ENCODE measurements at regions not wholly inside any gene's neighbourhood (a gene's known extent, or its start where the extent isn't known, plus 50 kb on each side); places are given as distances from the start of the nearest gene placed in this dataset.
"Not testable (repeated sequence)": the region's sequence is repeated elsewhere in the genome, so short reads cannot be mapped to it uniquely, and the experiment has no call there.

DNA sequence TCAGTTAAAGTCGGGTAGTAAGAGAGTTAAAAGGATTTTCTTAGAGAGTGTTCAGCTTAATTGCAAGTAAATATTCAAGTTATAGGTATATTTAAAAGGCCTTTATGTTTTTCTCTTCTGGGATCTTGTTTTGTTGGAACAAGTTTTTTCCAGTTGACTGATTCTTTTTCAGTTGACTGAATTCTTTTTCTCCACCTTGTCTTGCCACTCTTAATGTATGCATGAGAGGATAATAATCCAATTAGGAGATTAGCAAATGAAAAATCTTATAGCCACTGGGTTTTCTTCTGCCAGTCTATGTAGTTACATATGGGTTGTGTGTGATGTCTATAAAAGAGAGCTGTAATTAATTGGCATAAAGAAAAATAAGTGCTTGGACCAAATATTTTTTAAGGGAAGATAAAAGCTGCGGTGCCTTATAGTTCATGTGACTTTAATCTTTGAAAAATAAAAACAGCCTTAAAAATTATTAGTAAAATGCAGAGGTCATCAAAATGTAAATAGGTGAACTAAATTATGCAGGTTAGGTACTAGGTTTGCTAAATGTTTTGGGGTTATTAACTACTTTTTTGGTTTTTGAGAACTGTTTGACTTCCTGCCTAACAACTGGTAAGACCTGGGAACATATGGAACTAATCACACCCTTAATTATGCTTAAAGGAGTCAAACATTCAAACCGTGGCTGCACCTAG lies 367.2 kb downstream of the HTR1B start:
- Histone ChIP-seq H3K9me3 (no peaks in the 10 kb centered on the region), H3K4me1 (no peaks in the 10 kb centered on the region), H3K27me3 (no peaks in the 10 kb centered on the region), H3K4me3 (no peak overlapping the region), H3K36me3 (no peaks in the 10 kb centered on the region), H3K27ac (no peak overlapping the region)
- intact Hi-C loops (cut with DNase I), result no loop called here
- DNase-seq, result no peak
- TF ChIP-seq, protein P1, sequence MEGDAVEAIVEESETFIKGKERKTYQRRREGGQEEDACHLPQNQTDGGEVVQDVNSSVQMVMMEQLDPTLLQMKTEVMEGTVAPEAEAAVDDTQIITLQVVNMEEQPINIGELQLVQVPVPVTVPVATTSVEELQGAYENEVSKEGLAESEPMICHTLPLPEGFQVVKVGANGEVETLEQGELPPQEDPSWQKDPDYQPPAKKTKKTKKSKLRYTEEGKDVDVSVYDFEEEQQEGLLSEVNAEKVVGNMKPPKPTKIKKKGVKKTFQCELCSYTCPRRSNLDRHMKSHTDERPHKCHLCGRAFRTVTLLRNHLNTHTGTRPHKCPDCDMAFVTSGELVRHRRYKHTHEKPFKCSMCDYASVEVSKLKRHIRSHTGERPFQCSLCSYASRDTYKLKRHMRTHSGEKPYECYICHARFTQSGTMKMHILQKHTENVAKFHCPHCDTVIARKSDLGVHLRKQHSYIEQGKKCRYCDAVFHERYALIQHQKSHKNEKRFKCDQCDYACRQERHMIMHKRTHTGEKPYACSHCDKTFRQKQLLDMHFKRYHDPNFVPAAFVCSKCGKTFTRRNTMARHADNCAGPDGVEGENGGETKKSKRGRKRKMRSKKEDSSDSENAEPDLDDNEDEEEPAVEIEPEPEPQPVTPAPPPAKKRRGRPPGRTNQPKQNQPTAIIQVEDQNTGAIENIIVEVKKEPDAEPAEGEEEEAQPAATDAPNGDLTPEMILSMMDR (IDR thresholded peaks at IDR 0.05), result no peak
- ATAC-seq, result no peak

- Histone ChIP-seq H3K27me3 (no peaks in the 10 kb centered on the region), H3K9me3 (no peaks in the 10 kb centered on the region), H3K4me1 (no peaks in the 10 kb centered on the region), H3K27ac (no peak overlapping the region), H3K4me3 (no peak overlapping the region), H3K36me3 (no peaks in the 10 kb centered on the region)
- DNase-seq, result no peak
- ATAC-seq, result no peak
- intact Hi-C loops (cut with DNase I), result no loop called here
- TF ChIP-seq, protein P1 (IDR thresholded peaks at IDR 0.05), result no peak
These were observed 368.5 kb downstream of the HTR1B start for GRCh38 chr6:77094821-77095220.

DNA sequence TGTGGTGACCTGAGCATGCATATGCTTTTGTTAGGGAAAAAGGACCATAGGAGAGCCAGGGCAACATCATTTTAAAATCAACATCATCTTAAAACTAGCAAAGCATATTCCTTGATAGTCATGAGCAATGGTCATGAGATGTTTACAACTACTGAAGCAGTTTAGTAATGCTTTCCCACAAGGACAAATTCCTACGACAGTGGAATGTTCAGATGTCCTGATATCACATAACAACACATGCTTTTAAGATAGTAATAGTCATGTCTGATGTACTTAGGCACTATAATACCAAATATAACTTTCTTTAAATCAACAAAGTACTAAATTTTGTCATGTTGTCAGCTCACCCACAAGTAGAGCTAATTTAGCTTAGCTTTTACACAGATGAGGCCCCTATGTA lies 370.3 kb downstream of the HTR1B start:
- TF ChIP-seq, protein P1 (IDR thresholded peaks at IDR 0.05), result no peak
- intact Hi-C loops (cut with DNase I), result no loop called here
- H3K4me1 ChIP-seq, result no peaks in the 10 kb centered on the region
- H3K4me3 ChIP-seq, result no peak overlapping the region
- no peak overlapping the region for H3K27ac ChIP-seq
- no peaks in the 10 kb centered on the region for H3K36me3 ChIP-seq
- ATAC-seq (no peak), DNase-seq (no peak)
- no peaks in the 10 kb centered on the region for H3K27me3 ChIP-seq
- no peaks in the 10 kb centered on the region for H3K9me3 ChIP-seq

DNA sequence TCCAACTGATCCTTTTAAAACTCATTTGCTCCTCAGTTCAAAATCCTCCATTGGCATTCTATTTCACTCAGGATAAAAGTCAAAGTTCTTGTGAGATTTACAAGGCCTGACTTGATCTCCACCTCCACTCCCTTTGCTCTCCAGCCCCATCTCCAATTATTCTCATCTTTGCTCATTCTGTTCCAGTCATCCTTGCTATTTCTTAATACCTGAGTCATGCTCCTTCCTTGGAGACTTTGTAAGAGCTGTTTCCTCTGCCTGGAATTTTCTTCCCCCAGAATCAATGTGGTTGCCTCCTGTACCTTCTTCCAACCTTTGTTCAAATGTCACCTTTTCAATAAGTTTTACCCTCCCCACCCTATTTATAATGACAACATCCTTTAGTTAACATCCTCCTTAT lies 373.5 kb downstream of the HTR1B start:
- DNase-seq (no peak), ATAC-seq (no peak)
- intact Hi-C loops (cut with DNase I), result no loop called here
- Histone ChIP-seq H3K27me3 (no peaks in the 10 kb centered on the region), H3K4me1 (no peaks in the 10 kb centered on the region), H3K4me3 (no peak overlapping the region), H3K9me3 (no peaks in the 10 kb centered on the region), H3K36me3 (no peaks in the 10 kb centered on the region), H3K27ac (no peak overlapping the region)
- TF ChIP-seq, protein P1 (IDR thresholded peaks at IDR 0.05), result no peak

- H3K4me3 ChIP-seq; H3K4me1 ChIP-seq; intact Hi-C loops (cut with DNase I); H3K27ac ChIP-seq; DNase-seq; ATAC-seq; H3K27me3 ChIP-seq; H3K9me3 ChIP-seq; H3K36me3 ChIP-seq: not testable (repeated sequence)
These were observed 375.4 kb downstream of the HTR1B start for GRCh38 chr6:77087794-77088318.

- ATAC-seq (no peak), DNase-seq (no peak)
- Histone ChIP-seq H3K4me3 (no peak overlapping the region), H3K27me3 (no peaks in the 10 kb centered on the region), H3K36me3 (no peaks in the 10 kb centered on the region), H3K9me3 (no peaks in the 10 kb centered on the region), H3K4me1 (no peaks in the 10 kb centered on the region), H3K27ac (no peak overlapping the region)
- intact Hi-C loops (cut with DNase I), result no loop called here
- TF ChIP-seq, protein P1 (IDR thresholded peaks at IDR 0.05), result no peak
These were observed 389.1 kb downstream of the HTR1B start for GRCh38 chr6:77074037-77074713.
